ENCODE measurements at regions not wholly inside any gene's neighbourhood (a gene's known extent, or its start where the extent isn't known, plus 50 kb on each side); places are given as distances from the start of the nearest gene placed in this dataset.
A peak's percentile ranks its signal among the peaks of the same experiment; 100 is the strongest.
"Not testable (repeated sequence)": the region's sequence is repeated elsewhere in the genome, so short reads cannot be mapped to it uniquely, and the experiment has no call there.

GRCh38 chr21:9795291-9795690 lies 726.1 kb upstream of the TPTE start:
- DNase-seq, result not testable (repeated sequence)

DNA sequence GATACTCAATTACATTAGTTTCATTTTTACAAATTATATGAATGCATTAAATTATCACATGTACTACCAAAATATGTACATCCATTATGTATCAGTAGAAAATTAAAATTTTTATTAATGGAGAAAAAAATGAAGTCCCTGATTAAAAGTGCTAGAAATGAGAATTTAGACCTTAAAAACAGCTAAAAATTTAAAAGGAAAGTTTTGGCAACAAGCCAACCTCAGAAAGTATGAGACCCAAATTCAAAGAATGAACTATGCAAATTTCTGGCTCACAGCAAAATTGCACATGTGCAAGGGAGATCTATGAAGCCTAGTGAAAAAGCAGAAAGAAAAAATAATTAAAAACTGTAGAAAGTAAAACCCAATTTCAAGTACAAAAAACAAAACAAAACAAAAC lies 725.1 kb upstream of the TPTE start:
- not testable (repeated sequence) for DNase-seq

- not testable (repeated sequence) for DNase-seq
These were observed 713.7 kb upstream of the TPTE start for GRCh38 chr21:9807675-9808074.

DNA sequence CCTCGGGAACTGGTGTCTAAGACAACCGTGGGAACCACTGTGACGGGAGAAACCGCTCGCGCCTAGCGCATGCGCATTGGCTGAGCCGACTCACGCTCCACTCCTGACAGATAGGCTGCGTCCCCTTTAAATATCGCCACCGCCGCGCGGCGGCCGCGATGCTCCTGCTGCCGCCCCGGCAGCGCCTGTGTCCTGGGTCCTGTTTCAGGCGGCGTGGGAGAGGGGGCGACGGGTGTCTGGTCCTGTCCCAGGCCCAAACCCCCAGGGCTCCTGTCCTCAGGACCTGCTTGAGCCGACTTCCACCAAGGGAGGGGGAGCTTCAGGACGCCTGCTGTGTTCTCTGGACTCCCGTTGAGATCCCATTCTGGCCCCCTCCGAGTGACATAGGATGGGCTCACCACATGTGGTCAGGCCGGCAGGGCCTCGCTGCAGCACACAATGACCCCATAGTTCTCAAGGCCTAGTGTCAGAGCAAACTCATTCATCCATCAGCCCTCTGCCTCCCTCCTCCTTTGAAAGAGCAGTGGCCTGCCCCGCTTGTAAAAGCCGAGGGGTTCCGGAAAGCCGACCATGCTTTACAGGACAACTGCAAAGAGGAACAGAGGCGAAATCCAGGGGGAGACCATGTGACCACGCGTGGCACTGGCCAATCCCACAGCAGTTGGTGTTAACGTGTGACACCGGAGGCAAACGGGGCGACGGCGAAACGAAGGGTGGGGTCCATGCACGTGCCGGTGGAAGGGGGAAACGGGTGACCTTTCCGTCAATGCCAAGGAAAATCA lies 710.0 kb upstream of the TPTE start:
- not testable (repeated sequence) for DNase-seq

- not testable (repeated sequence) for DNase-seq
These were observed 708.9 kb upstream of the TPTE start for GRCh38 chr21:9812507-9812906.

DNA sequence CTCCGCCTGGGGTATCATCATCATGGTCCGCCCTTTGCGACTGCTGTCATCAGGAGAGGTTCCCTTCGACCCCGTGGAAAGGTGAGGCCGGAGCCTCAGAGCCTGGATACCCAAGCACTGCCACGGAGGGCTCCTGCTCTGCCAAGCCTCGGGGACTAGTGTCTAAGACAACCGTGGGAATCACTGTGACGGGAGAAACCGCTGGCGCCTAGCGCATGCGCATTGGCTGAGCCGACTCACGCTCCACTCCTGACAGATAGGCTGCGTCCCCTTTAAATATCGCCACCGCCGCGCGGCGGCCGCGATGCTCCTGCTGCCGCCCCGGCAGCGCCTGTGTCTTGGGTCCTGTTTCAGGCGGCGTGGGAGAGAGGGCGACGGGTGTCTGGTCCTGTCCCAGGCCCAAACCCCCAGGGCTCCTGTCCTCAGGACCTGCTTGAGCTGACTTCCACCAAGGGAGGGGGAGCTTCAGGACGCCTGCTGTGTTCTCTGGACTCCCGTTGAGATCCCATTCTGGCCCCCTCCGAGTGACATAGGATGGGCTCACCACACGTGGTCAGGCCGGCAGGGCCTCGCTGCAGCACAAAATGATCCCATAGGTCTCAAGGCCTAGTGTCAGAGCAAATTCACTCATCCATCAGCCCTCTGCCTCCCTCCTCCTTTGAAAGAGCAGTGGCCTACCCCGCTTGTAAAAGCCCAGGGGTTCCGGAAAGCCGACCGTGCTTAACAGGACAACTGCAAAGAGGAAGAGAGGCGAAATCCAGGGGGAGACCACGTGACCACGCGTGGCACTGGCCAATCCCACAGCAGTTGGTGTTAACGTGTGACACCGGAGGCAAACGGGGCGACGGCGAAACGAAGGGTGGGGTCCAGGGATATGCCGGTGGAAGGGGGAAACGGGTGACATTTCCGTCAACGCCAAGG lies 707.2 kb upstream of the TPTE start:
- not testable (repeated sequence) for DNase-seq

- not testable (repeated sequence) for DNase-seq
These were observed 706.1 kb upstream of the TPTE start for GRCh38 chr21:9815181-9815789.

DNA sequence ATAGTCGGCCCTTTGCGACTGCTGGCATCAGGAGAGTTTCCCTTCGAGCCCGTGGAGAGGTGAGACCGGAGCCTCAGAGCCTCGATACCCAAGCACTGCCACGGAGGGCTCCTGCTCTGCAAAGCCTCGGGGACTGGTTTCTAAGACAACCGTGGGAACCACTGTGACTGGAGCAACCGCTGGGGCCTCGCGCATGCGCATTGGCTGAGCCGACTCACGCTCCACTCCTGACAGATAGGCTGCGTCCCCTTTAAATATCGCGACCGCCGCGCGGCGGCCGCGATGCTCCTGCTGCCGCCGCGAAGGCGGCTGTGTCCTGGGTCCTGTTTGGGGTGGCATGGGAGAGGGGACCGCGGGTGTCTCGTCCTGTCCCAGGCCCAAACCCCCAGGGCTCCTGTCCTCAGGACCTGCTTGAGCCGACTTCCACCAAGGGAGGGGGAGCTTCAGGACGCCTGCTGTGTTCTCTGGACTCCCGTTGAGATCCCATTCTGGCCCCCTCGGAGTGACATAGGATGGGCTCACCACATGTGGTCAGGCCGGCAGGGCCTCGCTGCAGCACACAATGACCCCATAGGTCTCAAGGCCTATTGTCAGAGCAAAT lies 704.5 kb upstream of the TPTE start:
- not testable (repeated sequence) for DNase-seq

- not testable (repeated sequence) for DNase-seq
These were observed 703.4 kb upstream of the TPTE start for GRCh38 chr21:9817841-9818441.

- DNase-seq, result not testable (repeated sequence)
These were observed 701.7 kb upstream of the TPTE start for GRCh38 chr21:9819549-9820192.

- not testable (repeated sequence) for DNase-seq
These were observed 700.8 kb upstream of the TPTE start for GRCh38 chr21:9820579-9820978.

DNA sequence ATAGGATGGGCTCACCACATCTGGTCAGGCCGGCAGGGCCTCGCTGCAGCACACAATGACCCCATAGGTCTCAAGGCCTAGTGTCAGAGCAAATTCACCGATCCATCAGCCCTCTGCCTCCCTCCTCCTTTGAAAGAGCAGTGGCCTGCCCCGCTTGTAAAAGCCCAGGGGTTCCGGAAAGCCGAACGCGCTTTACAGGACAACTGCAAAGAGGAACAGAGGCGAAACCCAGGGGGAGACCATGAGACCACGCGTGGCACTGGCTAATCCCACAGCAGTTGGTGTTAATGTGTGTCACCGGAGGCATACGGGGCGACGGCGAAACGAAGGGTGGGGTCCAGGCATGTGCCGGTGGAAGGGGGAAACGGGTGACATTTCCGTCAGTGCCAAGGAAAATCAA lies 699.9 kb upstream of the TPTE start:
- not testable (repeated sequence) for DNase-seq

- not testable (repeated sequence) for DNase-seq
These were observed 699.1 kb upstream of the TPTE start for GRCh38 chr21:9822093-9822820.

GRCh38 chr21:9823197-9824157 lies 697.9 kb upstream of the TPTE start:
- DNase-seq, result peak; percentile 49

DNA sequence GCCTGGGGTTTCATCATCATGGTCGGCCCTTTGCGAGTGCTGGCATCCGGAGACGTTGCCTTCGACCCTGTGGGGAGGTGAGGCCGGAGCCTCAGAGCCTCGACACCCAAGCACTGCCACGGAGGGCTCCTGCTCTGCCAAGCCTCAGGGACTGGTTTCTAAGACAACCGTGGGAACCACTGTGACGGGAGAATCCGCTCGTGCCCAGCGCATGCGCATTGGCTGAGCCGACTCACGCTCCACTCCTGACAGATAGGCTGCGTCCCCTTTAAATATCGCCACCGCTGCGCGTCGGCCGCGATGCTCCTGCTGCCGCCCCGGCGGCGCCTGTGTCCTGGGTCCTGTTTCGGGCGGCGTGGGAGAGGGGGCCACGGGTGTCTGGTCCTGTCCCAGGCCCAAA lies 690.6 kb upstream of the TPTE start:
- DNase-seq, result not testable (repeated sequence)

DNA sequence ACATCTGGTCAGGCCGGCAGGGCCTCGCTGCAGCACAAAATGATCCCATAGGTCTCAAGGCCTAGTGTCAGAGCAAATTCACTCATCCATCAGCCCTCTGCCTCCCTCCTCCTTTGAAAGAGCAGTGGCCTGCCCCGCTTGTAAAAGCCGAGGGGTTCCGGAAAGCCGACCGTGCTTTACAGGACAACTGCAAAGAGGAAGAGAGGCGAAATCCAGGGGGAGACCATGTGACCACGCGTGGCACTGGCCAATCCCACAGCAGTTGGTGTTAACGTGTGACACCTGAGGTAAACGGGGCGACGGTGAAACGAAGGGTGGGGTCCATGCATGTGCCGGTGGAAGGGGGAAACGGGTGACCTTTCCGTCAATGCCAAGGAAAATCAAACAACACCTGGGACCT lies 688.6 kb upstream of the TPTE start:
- not testable (repeated sequence) for DNase-seq

DNA sequence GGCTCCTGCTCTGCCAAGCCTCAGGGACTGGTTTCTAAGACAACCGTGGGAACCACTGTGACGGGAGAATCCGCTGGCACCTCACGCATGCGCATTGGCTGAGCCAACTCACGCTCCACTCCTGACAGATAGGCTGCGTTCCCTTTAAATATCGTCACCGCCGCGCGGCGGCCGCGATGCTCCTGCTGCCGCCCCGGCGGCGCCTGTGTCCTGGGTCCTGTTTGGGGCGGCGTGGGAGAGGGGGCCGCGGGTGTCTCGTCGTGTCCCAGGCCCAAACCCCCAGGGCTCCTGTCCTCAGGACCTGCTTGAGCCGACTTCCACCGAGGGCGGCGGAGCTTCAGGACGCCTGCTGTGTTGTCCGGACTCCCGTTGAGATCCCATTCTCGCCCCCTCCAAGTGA lies 684.8 kb upstream of the TPTE start:
- DNase-seq, result not testable (repeated sequence)

- not testable (repeated sequence) for DNase-seq
These were observed 684.4 kb upstream of the TPTE start for GRCh38 chr21:9837001-9837400.

DNA sequence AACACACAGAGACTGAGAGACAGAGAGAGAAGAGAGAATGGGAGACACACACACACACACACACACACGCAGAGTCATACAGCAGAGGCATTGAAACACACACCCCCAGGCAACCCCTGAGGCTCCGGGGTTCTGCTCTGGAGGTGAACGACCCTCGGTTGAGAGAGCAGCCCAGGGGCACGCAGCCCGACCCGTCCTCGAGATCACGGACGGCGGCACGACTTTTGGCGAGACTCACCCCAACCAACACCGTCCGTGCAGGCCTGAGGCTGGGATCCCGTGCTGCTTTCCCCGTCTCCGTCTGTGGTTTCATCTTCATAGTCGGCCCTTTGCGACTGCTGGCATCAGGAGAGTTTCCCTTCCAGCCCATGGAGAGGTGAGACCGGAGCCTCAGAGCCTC lies 683.9 kb upstream of the TPTE start:
- not testable (repeated sequence) for DNase-seq

All from stimulated activated CD8-positive, alpha-beta memory T cell treated with anti-CD3 and anti-CD28 coated beads, Interleukin-4, amount 100 ng/mL, for 48 hours (primary cell).